ENCODE measurements at regions not wholly inside any gene's neighbourhood (a gene's known extent, or its start where the extent isn't known, plus 50 kb on each side); places are given as distances from the start of the nearest gene placed in this dataset.

GRCh38 chr5:92370032-92370431 is 986.9 kb upstream of the ARRDC3 start:
- Mint-ChIP-seq H3K4me3 (ENCODE audit: low read depth) (no peak overlapping the region), H3K4me1 (ENCODE audit: low read depth) (no peaks in the 10 kb centered on the region), H3K27ac (no peak overlapping the region), H3K9me3 (ENCODE audit: low read depth) (peaks cover 5% of the 10 kb centered on the region), H3K36me3 (ENCODE audit: insufficient read depth) (no peaks in the 10 kb centered on the region), H3K27me3 (no peaks in the 10 kb centered on the region)
- TF ChIP-seq, protein P1, sequence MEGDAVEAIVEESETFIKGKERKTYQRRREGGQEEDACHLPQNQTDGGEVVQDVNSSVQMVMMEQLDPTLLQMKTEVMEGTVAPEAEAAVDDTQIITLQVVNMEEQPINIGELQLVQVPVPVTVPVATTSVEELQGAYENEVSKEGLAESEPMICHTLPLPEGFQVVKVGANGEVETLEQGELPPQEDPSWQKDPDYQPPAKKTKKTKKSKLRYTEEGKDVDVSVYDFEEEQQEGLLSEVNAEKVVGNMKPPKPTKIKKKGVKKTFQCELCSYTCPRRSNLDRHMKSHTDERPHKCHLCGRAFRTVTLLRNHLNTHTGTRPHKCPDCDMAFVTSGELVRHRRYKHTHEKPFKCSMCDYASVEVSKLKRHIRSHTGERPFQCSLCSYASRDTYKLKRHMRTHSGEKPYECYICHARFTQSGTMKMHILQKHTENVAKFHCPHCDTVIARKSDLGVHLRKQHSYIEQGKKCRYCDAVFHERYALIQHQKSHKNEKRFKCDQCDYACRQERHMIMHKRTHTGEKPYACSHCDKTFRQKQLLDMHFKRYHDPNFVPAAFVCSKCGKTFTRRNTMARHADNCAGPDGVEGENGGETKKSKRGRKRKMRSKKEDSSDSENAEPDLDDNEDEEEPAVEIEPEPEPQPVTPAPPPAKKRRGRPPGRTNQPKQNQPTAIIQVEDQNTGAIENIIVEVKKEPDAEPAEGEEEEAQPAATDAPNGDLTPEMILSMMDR (IDR thresholded peaks at IDR 0.05; ENCODE audit: unreplicated experiment), result no peak
- DNase-seq (ENCODE audit: low spot score, unreplicated experiment), result no peak

DNA sequence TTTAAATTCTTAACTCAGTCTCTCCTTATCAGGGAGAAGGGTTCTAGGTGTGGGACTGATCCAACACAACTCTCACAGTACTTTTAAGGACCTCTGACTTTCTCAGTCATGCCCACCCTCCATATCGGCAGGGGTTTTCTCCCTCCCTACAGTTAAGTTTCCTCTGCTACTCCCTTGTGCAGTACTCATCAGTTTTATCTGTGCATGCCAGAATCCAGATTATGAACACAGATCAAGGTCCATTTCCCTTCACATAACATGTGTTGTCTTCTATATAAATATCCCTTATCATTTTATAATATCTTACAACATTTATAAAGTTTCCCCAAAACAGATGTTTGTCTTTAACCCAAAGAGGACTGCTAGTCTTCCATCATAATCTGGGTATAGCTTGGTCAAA is 986.5 kb upstream of the ARRDC3 start:
- H3K4me1 Mint-ChIP-seq (ENCODE audit: low read depth), result no peaks in the 10 kb centered on the region
- TF ChIP-seq, protein P1 (IDR thresholded peaks at IDR 0.05; ENCODE audit: unreplicated experiment), result no peak
- peaks cover 5% of the 10 kb centered on the region for H3K9me3 Mint-ChIP-seq (ENCODE audit: low read depth)
- H3K36me3 Mint-ChIP-seq (ENCODE audit: insufficient read depth), result no peaks in the 10 kb centered on the region
- no peak for DNase-seq (ENCODE audit: low spot score, unreplicated experiment)
- H3K27me3 Mint-ChIP-seq, result no peaks in the 10 kb centered on the region
- no peak overlapping the region for H3K4me3 Mint-ChIP-seq (ENCODE audit: low read depth)
- no peak overlapping the region for H3K27ac Mint-ChIP-seq

GRCh38 chr5:92364986-92365550 is 982.0 kb upstream of the ARRDC3 start:
- Mint-ChIP-seq H3K4me3 (ENCODE audit: low read depth) (no peak overlapping the region), H3K27me3 (no peaks in the 10 kb centered on the region), H3K9me3 (ENCODE audit: low read depth) (peaks cover 5% of the 10 kb centered on the region), H3K4me1 (ENCODE audit: low read depth) (no peaks in the 10 kb centered on the region), H3K36me3 (ENCODE audit: insufficient read depth) (no peaks in the 10 kb centered on the region), H3K27ac (no peak overlapping the region)
- no peak for DNase-seq (ENCODE audit: low spot score, unreplicated experiment)
- TF ChIP-seq, protein P1 (IDR thresholded peaks at IDR 0.05; ENCODE audit: unreplicated experiment), result no peak

DNA sequence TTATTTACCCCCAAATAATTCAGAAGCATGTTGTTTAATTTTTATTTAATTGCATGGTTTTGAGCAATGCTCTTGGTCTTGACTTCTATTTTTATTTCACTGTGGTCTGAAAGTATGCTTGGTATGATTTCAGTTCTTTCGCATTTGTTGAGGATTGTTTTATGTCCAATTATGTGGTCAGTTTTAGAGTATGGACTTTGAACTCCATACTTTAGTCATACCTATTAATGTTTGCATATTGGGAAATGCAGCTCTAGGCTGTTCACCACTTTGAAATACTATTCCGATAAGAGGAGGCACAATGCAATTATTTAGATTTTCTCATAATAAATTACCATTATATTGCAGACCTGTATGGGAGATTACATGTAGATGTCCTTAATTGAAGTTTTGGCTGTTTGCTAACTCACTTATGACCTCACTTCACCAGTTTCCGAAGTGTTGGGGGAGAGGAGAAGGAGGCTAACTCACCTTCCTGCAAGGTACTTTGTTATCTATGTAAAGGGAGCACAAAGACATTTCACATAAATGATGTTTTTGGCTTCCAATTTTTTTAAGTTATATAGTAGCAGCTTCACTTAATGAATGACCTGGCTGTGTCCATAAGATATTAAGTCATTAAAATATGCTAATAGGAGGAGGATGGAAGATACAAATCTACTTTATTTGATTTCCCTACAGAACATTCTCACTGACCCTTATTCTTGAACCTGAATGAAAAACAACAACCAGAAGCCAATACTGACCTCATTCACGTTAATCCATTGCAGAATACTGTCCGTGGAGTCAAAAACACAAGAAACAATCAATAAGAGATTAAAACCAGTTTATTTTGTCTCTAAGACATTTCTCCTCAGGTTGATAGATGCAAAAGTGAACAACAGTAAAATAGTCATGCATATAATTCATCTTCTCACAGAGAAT is 970.3 kb upstream of the ARRDC3 start:
- TF ChIP-seq, protein P1 (IDR thresholded peaks at IDR 0.05; ENCODE audit: unreplicated experiment), result no peak
- no peaks in the 10 kb centered on the region for H3K36me3 Mint-ChIP-seq (ENCODE audit: insufficient read depth)
- H3K4me1 Mint-ChIP-seq (ENCODE audit: low read depth), result no peaks in the 10 kb centered on the region
- no peaks in the 10 kb centered on the region for H3K27me3 Mint-ChIP-seq
- H3K27ac Mint-ChIP-seq, result no peak overlapping the region
- peaks cover 32% of the 10 kb centered on the region for H3K9me3 Mint-ChIP-seq (ENCODE audit: low read depth)
- no peak for DNase-seq (ENCODE audit: low spot score, unreplicated experiment)
- H3K4me3 Mint-ChIP-seq (ENCODE audit: low read depth), result no peak overlapping the region

DNA sequence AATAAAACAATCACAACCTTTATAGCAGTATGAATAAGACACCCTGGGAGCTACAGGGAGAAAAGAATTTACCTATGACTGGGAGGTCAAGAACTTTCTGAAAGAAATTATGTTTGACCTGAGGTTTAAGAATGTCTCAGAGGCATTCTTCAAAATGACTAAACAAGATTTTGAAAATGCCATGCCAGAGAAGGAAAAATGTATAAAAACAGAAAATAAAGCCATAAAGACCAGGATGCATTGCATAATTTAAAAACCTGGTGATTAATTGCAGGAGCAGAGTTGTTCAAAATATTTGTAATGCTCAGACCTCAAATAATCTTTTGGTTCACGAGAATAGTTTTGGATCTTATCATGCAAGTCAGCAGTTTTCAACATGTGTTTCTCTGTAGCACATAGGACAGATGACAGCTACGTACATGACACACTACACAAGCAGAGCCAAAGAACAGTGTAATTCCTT is 954.7 kb upstream of the ARRDC3 start:
- Mint-ChIP-seq H3K27me3 (no peaks in the 10 kb centered on the region), H3K9me3 (ENCODE audit: low read depth) (peaks cover 4% of the 10 kb centered on the region), H3K27ac (no peak overlapping the region), H3K36me3 (ENCODE audit: insufficient read depth) (no peaks in the 10 kb centered on the region), H3K4me3 (ENCODE audit: low read depth) (no peak overlapping the region), H3K4me1 (ENCODE audit: low read depth) (no peaks in the 10 kb centered on the region)
- no peak for DNase-seq (ENCODE audit: low spot score, unreplicated experiment)
- TF ChIP-seq, protein P1 (IDR thresholded peaks at IDR 0.05; ENCODE audit: unreplicated experiment), result no peak
